NOMO-1 (cell line): ENCODE measurements at regions not wholly inside any gene's neighbourhood (a gene's known extent, or its start where the extent isn't known, plus 50 kb on each side); places are given as distances from the start of the nearest gene placed in this dataset.
A peak's percentile ranks its signal among the peaks of the same experiment; 100 is the strongest.

Source experiments
- DNase-seq, 2 experiments: peaks; one replicate each; lab custom pipeline; 2025; ENCODE audit not compliant: unreplicated experiment in 2 of 2; lab: John Stamatoyannopoulos, UW

GRCh38 chr10:33820531-33820930 is 486.1 kb upstream of the NRP1 start:
- no peak for DNase-seq

GRCh38 chr10:33819206-33819605 is 484.7 kb upstream of the NRP1 start:
- DNase-seq = peak in 1 of 2 experiments; percentile 14

GRCh38 chr10:33818343-33818742 is 483.9 kb upstream of the NRP1 start:
- DNase-seq = peak; percentile 2 to 71

- peak; percentile 31 to 66 for DNase-seq
Observed at GRCh38 chr10:33817605-33818004, 483.1 kb upstream of the NRP1 start.

GRCh38 chr10:33815776-33816175 is 481.3 kb upstream of the NRP1 start:
- no peak for DNase-seq

- no peak for DNase-seq
Observed at GRCh38 chr10:33813871-33814270, 479.4 kb upstream of the NRP1 start.

- DNase-seq = no peak
Observed at GRCh38 chr10:33813415-33813814, 478.9 kb upstream of the NRP1 start.

GRCh38 chr10:33812586-33812985 is 478.1 kb upstream of the NRP1 start:
- no peak for DNase-seq

- DNase-seq = no peak
Observed at GRCh38 chr10:33810986-33811385, 476.5 kb upstream of the NRP1 start.

GRCh38 chr10:33809732-33810131 is 475.3 kb upstream of the NRP1 start:
- DNase-seq = no peak

GRCh38 chr10:33808475-33808874 is 474.0 kb upstream of the NRP1 start:
- no peak for DNase-seq

GRCh38 chr10:33807531-33808359 is 473.3 kb upstream of the NRP1 start:
- DNase-seq = no peak

GRCh38 chr10:33805831-33806230 is 471.4 kb upstream of the NRP1 start:
- DNase-seq = no peak

- DNase-seq = no peak
Observed at GRCh38 chr10:33804584-33804983, 470.1 kb upstream of the NRP1 start.

- no peak for DNase-seq
Observed at GRCh38 chr10:33803248-33803647, 468.8 kb upstream of the NRP1 start.

GRCh38 chr10:33802566-33802965 is 468.1 kb upstream of the NRP1 start:
- DNase-seq = no peak

- no peak for DNase-seq
Observed at GRCh38 chr10:33801705-33802104, 467.2 kb upstream of the NRP1 start.

- DNase-seq = no peak
Observed at GRCh38 chr10:33800986-33801385, 466.5 kb upstream of the NRP1 start.

- no peak for DNase-seq
Observed at GRCh38 chr10:33800545-33800944, 466.1 kb upstream of the NRP1 start.

- no peak for DNase-seq
Observed at GRCh38 chr10:33799944-33800323, 465.5 kb upstream of the NRP1 start.

- no peak for DNase-seq
Observed at GRCh38 chr10:33799281-33799943, 464.9 kb upstream of the NRP1 start.

- DNase-seq = no peak
Observed at GRCh38 chr10:33798754-33799153, 464.3 kb upstream of the NRP1 start.
